ENCODE measurements at regions not wholly inside any gene's neighbourhood (a gene's known extent, or its start where the extent isn't known, plus 50 kb on each side); places are given as distances from the start of the nearest gene placed in this dataset.

- peaks cover 6% of the 10 kb centered on the region for H3K9me3 Mint-ChIP-seq
Observed at GRCh38 chr5:29770936-29771335, 1422.5 kb upstream of the CDH6 start.

GRCh38 chr5:29769474-29769873, 1424.0 kb upstream of the CDH6 start:
- Mint-ChIP-seq H3K36me3 (no peaks in the 10 kb centered on the region), H3K4me1 (no peaks in the 10 kb centered on the region), H3K27ac (no peak overlapping the region), H3K4me3 (no peak overlapping the region), H3K27me3 (no peaks in the 10 kb centered on the region), H3K9me3 (peaks cover 8% of the 10 kb centered on the region)
- ATAC-seq (ENCODE audit: low read depth) (no peak), DNase-seq (no peak)
- POLR2A ChIA-PET: no interaction called here

More at GRCh38 chr5:29770936-29771335, 1422.5 kb upstream of the CDH6 start:
- no peak overlapping the region for H3K4me3 Mint-ChIP-seq
- no peaks in the 10 kb centered on the region for H3K4me1 Mint-ChIP-seq
- POLR2A ChIA-PET: no interaction called here
- ATAC-seq (ENCODE audit: low read depth) (no peak), DNase-seq (no peak)
- H3K27me3 Mint-ChIP-seq: no peaks in the 10 kb centered on the region
- no peaks in the 10 kb centered on the region for H3K36me3 Mint-ChIP-seq
- H3K27ac Mint-ChIP-seq: no peak overlapping the region

GRCh38 chr5:29758986-29759421, 1434.5 kb upstream of the CDH6 start:
- Mint-ChIP-seq H3K27ac (no peak overlapping the region), H3K4me3 (no peak overlapping the region), H3K36me3 (no peaks in the 10 kb centered on the region), H3K27me3 (no peaks in the 10 kb centered on the region), H3K9me3 (peaks cover 13% of the 10 kb centered on the region), H3K4me1 (no peaks in the 10 kb centered on the region)
- ATAC-seq (ENCODE audit: low read depth): no peak
- no peak for DNase-seq
- POLR2A ChIA-PET: no interaction called here

GRCh38 chr5:29750453-29750852, 1443.0 kb upstream of the CDH6 start:
- H3K27me3 Mint-ChIP-seq: no peaks in the 10 kb centered on the region
- peaks cover 12% of the 10 kb centered on the region for H3K9me3 Mint-ChIP-seq
- H3K36me3 Mint-ChIP-seq: no peaks in the 10 kb centered on the region
- POLR2A ChIA-PET: no interaction called here
- no peak overlapping the region for H3K27ac Mint-ChIP-seq
- no peaks in the 10 kb centered on the region for H3K4me1 Mint-ChIP-seq
- ATAC-seq (ENCODE audit: low read depth) (no peak), DNase-seq (no peak)
- H3K4me3 Mint-ChIP-seq: no peak overlapping the region

- H3K27ac Mint-ChIP-seq: no peak overlapping the region
- no peaks in the 10 kb centered on the region for H3K27me3 Mint-ChIP-seq
- H3K36me3 Mint-ChIP-seq: no peaks in the 10 kb centered on the region
- ATAC-seq (ENCODE audit: low read depth) (no peak), DNase-seq (no peak)
- no peak overlapping the region for H3K4me3 Mint-ChIP-seq
- peaks cover 1% of the 10 kb centered on the region for H3K9me3 Mint-ChIP-seq
- H3K4me1 Mint-ChIP-seq: no peaks in the 10 kb centered on the region
- POLR2A ChIA-PET: no interaction called here
Observed at GRCh38 chr5:29744618-29745017, 1448.9 kb upstream of the CDH6 start.

- Mint-ChIP-seq H3K9me3 (peaks cover 4% of the 10 kb centered on the region), H3K27ac (no peak overlapping the region), H3K36me3 (no peaks in the 10 kb centered on the region), H3K4me3 (no peak overlapping the region), H3K4me1 (no peaks in the 10 kb centered on the region), H3K27me3 (no peaks in the 10 kb centered on the region)
- ATAC-seq (ENCODE audit: low read depth) (no peak), DNase-seq (no peak)
- POLR2A ChIA-PET: no interaction called here
Observed at GRCh38 chr5:29720954-29721353, 1472.5 kb upstream of the CDH6 start.

GRCh38 chr5:29719171-29719570, 1474.3 kb upstream of the CDH6 start:
- Mint-ChIP-seq H3K4me3 (no peak overlapping the region), H3K27ac (no peak overlapping the region), H3K4me1 (no peaks in the 10 kb centered on the region), H3K27me3 (no peaks in the 10 kb centered on the region), H3K36me3 (no peaks in the 10 kb centered on the region), H3K9me3 (peaks cover 4% of the 10 kb centered on the region)
- POLR2A ChIA-PET: no interaction called here
- ATAC-seq (ENCODE audit: low read depth) (no peak), DNase-seq (no peak)

- POLR2A ChIA-PET: no interaction called here
- no peak for DNase-seq
- Mint-ChIP-seq H3K4me3 (no peak overlapping the region), H3K4me1 (no peaks in the 10 kb centered on the region), H3K9me3 (peaks cover 7% of the 10 kb centered on the region), H3K27me3 (no peaks in the 10 kb centered on the region), H3K27ac (no peak overlapping the region), H3K36me3 (no peaks in the 10 kb centered on the region)
- ATAC-seq (ENCODE audit: low read depth): no peak
Observed at GRCh38 chr5:29715167-29715566, 1478.3 kb upstream of the CDH6 start.

GRCh38 chr5:29702875-29703274, 1490.6 kb upstream of the CDH6 start:
- Mint-ChIP-seq H3K4me3 (no peak overlapping the region), H3K27me3 (no peaks in the 10 kb centered on the region), H3K27ac (no peak overlapping the region), H3K36me3 (no peaks in the 10 kb centered on the region), H3K4me1 (no peaks in the 10 kb centered on the region), H3K9me3 (peaks cover 3% of the 10 kb centered on the region)
- DNase-seq (no peak), ATAC-seq (ENCODE audit: low read depth) (no peak)
- POLR2A ChIA-PET: no interaction called here

GRCh38 chr5:29701600-29701999, 1491.9 kb upstream of the CDH6 start:
- Mint-ChIP-seq H3K4me1 (no peaks in the 10 kb centered on the region), H3K27ac (no peak overlapping the region), H3K4me3 (no peak overlapping the region), H3K27me3 (no peaks in the 10 kb centered on the region), H3K36me3 (no peaks in the 10 kb centered on the region), H3K9me3 (peaks cover 4% of the 10 kb centered on the region)
- DNase-seq (no peak), ATAC-seq (ENCODE audit: low read depth) (no peak)
- POLR2A ChIA-PET: no interaction called here

- DNase-seq (no peak), ATAC-seq (ENCODE audit: low read depth) (no peak)
- Mint-ChIP-seq H3K9me3 (peaks cover 4% of the 10 kb centered on the region), H3K4me3 (no peak overlapping the region), H3K4me1 (no peaks in the 10 kb centered on the region), H3K36me3 (no peaks in the 10 kb centered on the region), H3K27me3 (no peaks in the 10 kb centered on the region), H3K27ac (no peak overlapping the region)
- POLR2A ChIA-PET: no interaction called here
Observed at GRCh38 chr5:29697785-29698414, 1495.6 kb upstream of the CDH6 start.

- Mint-ChIP-seq H3K36me3 (no peaks in the 10 kb centered on the region), H3K27me3 (no peaks in the 10 kb centered on the region), H3K9me3 (peaks cover 4% of the 10 kb centered on the region), H3K4me3 (no peak overlapping the region), H3K4me1 (no peaks in the 10 kb centered on the region), H3K27ac (no peak overlapping the region)
- DNase-seq: no peak
- no peak for ATAC-seq (ENCODE audit: low read depth)
- POLR2A ChIA-PET: no interaction called here
Observed at GRCh38 chr5:29697278-29697677, 1496.2 kb upstream of the CDH6 start.

- POLR2A ChIA-PET: no interaction called here
- DNase-seq (no peak), ATAC-seq (ENCODE audit: low read depth) (no peak)
- no peaks in the 10 kb centered on the region for H3K36me3 Mint-ChIP-seq
- no peaks in the 10 kb centered on the region for H3K4me1 Mint-ChIP-seq
- no peak overlapping the region for H3K27ac Mint-ChIP-seq
- H3K9me3 Mint-ChIP-seq: peaks cover 13% of the 10 kb centered on the region
- H3K27me3 Mint-ChIP-seq: no peaks in the 10 kb centered on the region
- no peak overlapping the region for H3K4me3 Mint-ChIP-seq
Observed at GRCh38 chr5:29672678-29673077, 1520.8 kb upstream of the CDH6 start.

- Mint-ChIP-seq H3K9me3 (peaks cover 6% of the 10 kb centered on the region), H3K27me3 (no peaks in the 10 kb centered on the region), H3K4me1 (no peaks in the 10 kb centered on the region), H3K4me3 (no peak overlapping the region), H3K27ac (no peak overlapping the region), H3K36me3 (no peaks in the 10 kb centered on the region)
- POLR2A ChIA-PET: no interaction called here
- DNase-seq: no peak
- no peak for ATAC-seq (ENCODE audit: low read depth)
Observed at GRCh38 chr5:29662876-29663275, 1530.6 kb upstream of the CDH6 start.

GRCh38 chr5:29654954-29655353, 1538.5 kb upstream of the CDH6 start:
- no peak overlapping the region for H3K4me3 Mint-ChIP-seq
- H3K4me1 Mint-ChIP-seq: no peaks in the 10 kb centered on the region
- POLR2A ChIA-PET: no interaction called here
- H3K36me3 Mint-ChIP-seq: no peaks in the 10 kb centered on the region
- no peak overlapping the region for H3K27ac Mint-ChIP-seq
- peaks cover 3% of the 10 kb centered on the region for H3K9me3 Mint-ChIP-seq
- ATAC-seq (ENCODE audit: low read depth) (no peak), DNase-seq (no peak)
- no peaks in the 10 kb centered on the region for H3K27me3 Mint-ChIP-seq

Data from activated naive CD8-positive, alpha-beta T cell treated with anti-CD3 and anti-CD28 coated beads, Interleukin-2, amount 10 ng/mL, durations not matched to agents 7 days and 5 days (primary cell).